Adrenal gland (tissue), 5 donors: ENCODE measurements at regions not wholly inside any gene's neighbourhood (a gene's known extent, or its start where the extent isn't known, plus 50 kb on each side); places are given as distances from the start of the nearest gene placed in this dataset.

Experiments used
- POLR2A ChIP-seq, 2 donors: fragments of 450-650 bp; IDR thresholded peaks; one replicate each; pipeline ENCODE4 v1.6.1; 2017; ENCODE audit warnings: antibody characterized with exemption in 2 of 2, mild to moderate bottlenecking in 2 of 2, moderate library complexity in 1 of 2
- TF ChIP-seq, protein P1 (sequence below), 6 experiments: fragments of 450-650 bp in 4 of 6; fragments of 200-600 bp in 2 of 6; sonication (generic) in 1 of 6; IDR thresholded peaks; 1 replicate in 5 of 6; 2 replicates in 1 of 6; pipeline versions ENCODE4 v1.5.1 to v1.8.0; 2016 to 2021; ENCODE audit warnings: antibody characterized with exemption in 6 of 6, mild to moderate bottlenecking in 2 of 6, moderate library complexity in 1 of 6
- donor health status: DM: no; HTN: no; CAD: no.

DNA sequence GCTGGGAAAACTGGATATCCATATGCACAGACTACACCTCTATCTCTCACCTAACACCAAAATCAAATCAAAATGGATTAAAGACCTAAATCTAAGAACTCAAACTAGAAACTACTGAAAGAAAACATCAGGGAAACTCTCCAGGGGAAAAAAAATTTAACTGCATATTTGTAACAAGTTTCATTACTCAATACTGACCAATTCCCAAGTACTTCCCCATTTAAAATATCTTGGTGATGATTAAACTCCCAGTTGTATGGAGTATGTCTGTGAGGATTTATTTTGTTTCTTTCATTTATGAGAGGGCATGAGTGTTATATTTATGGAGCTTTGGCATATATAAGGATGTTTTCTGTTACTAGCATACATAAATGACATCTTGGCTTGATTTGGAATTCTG, 112.3 kb upstream of the IL15 start:
- TF ChIP-seq, protein P1, sequence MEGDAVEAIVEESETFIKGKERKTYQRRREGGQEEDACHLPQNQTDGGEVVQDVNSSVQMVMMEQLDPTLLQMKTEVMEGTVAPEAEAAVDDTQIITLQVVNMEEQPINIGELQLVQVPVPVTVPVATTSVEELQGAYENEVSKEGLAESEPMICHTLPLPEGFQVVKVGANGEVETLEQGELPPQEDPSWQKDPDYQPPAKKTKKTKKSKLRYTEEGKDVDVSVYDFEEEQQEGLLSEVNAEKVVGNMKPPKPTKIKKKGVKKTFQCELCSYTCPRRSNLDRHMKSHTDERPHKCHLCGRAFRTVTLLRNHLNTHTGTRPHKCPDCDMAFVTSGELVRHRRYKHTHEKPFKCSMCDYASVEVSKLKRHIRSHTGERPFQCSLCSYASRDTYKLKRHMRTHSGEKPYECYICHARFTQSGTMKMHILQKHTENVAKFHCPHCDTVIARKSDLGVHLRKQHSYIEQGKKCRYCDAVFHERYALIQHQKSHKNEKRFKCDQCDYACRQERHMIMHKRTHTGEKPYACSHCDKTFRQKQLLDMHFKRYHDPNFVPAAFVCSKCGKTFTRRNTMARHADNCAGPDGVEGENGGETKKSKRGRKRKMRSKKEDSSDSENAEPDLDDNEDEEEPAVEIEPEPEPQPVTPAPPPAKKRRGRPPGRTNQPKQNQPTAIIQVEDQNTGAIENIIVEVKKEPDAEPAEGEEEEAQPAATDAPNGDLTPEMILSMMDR (IDR thresholded peaks at IDR 0.05) = no peak
- TF ChIP-seq POLR2A (IDR thresholded peaks at IDR 0.05) = no peak
